IPS-NIHi11 (cell line): ENCODE measurements at regions not wholly inside any gene's neighbourhood (a gene's known extent, or its start where the extent isn't known, plus 50 kb on each side); places are given as distances from the start of the nearest gene placed in this dataset.

Source experiments
- DNase-seq: peaks from one replicate; pipeline ENCODE4 v3.0.0; 2012; ENCODE audit warnings: mixed read lengths, low spot score

DNA sequence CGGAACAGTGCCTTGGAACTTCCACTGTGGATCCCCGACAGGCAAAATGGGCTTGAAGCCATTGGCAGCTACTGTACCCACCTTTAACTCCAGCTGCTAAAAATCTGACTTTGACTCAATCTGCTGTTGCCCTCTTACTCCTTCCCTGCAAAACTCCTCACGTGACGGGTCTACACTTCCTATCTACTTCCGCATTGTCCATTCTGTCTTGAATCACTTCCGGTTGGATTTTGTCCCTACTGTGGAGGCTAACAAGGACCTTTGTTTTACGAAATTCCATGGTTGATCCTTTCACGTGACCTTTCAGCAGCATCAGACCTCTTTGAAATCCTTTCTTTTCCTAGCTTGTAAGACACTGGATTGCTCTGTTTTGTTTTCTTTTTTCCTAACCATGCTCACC lies 268.4 kb downstream of the PRDM2 start:
- no peak for DNase-seq

DNA sequence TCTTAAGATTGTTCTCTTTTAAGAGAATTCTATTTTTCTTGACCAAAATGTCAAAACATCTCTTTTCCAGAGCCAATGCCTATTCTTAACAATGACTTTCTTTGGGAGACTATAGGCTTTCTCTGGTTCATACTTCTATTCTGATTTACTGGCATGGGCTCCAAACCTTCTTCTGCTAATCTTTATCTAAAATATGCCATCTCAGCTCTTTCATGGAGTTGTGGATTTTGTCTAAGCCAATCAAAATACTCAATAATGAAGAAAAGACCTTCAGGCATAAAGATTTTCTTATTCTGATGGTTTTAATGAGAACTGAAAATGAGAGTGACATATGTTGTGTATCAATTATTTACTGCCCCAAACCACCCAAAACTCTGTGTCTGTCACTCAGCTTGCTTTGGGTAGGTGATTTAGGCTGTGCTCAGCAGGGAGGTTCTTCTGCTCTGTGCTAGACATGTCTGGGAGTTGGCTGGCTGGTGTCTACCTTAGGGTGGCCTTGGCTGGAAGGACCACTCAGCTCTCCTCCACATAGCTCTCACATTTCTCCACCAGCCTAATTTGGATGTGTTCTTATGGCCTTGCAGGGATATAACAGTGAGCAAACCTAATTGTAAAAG lies 270.8 kb downstream of the PRDM2 start:
- DNase-seq: no peak

DNA sequence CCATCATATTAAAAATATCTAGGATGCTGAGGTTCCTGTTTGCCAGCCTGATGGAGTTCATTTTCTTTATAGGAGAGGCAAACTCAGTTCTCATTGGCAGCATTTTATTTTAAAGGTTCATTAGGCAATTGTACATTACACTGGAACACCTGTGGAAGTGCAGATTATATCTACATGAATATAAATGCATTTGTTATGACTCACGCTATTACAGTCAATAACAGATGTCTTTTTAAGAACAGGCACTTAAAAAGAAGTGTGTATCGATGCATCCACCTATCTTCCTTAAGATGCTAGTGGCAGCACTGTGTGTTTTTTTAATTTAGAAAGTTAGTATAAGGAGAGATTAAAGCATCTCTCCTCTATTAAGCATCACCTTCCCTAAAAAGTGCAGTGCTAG lies 276.5 kb downstream of the PRDM2 start:
- DNase-seq: no peak

DNA sequence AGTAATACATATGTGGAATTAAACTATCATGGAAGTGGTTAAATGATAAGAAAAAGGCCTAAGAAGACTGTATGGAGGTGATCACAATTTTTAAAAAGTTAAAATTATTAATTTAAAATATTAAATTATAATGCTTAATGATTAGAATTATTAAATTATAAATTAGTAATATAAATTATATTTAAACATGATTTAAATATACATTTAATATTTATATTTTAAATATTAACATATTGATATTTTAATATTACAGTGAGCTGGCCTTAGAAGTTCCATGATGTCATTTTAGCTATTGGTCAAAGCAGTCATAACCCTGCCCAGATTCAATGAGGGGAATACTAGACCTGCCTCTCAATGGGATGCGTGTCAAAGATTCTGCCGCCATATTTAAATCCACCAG lies 281.2 kb downstream of the PRDM2 start:
- DNase-seq: no peak

DNA sequence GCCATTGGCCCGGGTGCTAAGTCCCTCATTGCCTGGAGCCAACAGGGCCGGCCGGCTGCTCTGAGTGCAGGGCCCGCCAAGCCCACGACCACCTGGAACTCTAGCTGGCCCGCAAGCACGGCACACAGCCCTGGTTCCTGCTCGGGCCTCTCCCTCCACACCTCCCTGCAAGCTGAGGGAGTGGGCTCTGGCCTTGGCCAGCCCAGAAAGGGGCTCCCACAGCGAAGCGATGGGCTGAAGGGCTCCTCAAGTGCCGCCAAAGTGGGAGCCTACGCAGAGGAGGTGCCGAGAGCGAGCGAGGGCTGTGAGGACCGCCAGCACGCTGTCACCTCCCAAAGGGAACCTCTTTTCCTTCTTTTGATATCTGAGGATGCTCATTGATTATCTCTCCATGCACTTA lies 283.4 kb downstream of the PRDM2 start:
- no peak for DNase-seq

DNA sequence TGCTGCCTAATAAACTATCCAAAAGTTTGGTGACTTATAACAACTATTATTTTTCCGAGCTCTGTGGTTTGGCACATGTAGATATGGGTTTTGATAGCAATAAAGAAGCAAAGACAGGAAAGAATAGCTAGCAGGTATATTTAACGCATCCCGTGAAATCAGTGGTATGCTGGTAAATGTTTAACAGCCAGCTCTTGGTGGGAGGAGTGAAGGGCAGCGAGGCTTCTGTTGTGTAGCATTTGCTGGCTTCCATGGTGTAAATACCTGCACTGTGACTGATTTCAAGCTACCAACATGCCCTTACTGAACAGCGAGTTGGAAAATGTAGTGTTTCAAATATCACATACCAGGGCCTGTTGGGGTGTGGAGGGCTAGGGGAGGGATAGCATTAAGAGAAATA lies 291.0 kb downstream of the PRDM2 start:
- no peak for DNase-seq

DNA sequence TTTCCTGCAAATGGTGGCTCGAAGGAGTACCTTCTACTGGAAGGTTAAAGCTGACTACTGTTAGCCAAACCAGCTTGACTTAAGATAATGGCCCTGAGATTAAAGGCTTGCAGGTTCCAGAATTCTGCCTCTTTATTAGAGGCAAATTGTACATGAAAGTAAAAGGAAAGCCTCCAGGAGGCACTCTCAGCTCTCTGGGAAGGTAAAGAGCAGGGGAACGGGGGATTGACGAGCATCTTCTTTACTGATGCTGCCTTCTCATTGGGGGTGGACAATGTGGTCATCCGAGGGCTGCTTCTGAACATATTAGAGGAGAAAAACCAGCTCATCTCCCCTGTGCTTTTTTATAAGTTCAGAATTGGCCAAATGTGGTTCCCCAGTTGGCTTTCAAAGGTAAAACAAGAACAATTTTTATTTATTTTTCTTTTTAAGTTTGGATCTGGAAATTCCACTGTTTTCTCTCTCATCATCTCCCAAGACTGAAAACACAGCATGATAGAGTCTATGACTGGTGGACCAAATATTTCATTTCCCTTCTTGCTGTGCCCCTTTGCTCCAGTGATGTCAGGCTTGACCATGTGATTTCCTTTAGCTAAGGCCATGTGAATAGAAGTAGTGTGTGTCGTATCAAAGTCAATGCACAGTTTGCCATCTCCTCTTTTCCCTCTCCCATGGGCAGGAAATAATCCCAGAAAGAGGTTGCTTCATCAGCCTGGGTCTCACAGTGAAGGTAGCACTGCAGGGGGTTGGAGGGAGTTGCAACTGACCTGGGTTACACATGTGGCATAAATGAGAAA lies 292.7 kb downstream of the PRDM2 start:
- peak; percentile 30 for DNase-seq

DNA sequence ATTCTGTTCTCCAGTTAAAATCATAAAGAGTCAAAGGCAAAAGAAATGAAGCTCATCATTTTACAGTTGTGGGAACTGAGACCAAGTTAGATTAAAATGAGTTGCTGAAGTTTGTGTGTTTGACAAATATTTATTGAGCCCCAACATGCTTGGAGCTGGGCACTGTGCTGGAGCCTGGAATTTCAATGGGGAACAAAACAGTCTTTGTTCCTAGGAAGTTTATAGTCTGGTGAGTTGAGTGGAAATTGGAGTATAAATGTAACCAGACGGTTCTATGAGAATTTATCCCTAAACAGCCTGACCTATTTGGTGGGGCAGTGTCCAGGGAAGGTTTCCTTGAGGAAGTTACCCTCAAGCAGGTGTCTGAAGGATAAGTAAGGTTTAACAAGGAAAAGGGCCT lies 294.4 kb downstream of the PRDM2 start:
- DNase-seq: no peak

DNA sequence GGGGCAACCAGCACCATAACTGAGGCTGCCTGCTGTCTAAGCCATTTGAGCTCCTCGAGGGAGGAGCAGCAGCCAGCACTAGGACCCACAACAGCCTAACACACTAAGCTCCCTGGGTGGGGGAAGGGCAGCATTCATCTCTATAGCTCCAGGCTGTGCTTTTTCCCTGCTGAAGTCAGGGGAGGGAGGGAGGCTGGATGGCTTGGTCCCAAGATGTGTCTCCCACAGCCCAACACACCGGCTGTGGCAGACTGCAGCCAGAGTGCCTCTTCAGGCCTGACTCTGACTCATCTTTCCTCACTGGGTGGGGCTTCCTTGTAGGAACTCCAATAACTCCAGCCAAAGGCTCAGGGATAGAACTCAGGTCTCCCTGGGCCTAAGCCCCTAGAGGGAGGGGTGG lies 296.3 kb downstream of the PRDM2 start:
- peak; percentile 26 for DNase-seq

DNA sequence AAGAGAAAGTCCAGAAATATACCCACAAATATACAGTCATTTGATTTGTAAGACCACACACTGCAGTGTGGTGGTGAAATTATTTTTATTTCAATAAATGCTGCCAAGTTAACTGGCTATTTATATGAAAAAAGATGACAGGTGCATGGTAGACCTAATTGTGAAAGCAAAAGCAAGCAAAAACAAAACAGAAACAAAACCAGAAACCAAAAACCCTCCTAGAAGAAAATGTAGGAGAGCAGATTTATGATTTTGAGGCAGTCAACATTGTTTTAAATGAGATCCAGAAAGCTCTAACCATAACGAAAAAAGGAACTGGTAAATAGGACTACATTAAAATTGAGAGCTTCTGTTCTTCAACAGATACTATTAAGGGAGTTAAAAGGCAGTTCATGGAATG lies 303.6 kb downstream of the PRDM2 start:
- DNase-seq: no peak

DNA sequence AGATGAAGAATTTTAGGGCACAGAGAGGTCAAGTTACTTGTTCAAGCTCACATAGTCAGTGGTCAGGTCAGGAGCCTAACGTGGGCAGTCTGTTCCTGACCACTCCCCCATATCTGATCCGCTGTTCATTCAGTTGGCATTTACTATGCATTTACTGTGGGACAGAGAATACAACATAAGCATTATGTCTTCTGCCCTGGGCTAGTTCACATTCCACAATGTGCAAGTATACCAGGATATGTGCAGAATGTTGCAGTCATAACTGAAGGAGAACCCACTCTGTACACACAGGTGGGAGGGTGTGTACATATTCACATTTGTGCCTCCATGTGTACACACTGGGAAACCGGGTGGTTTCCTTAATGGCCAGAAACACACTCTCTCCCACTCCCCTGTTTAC lies 309.6 kb downstream of the PRDM2 start:
- DNase-seq: no peak

DNA sequence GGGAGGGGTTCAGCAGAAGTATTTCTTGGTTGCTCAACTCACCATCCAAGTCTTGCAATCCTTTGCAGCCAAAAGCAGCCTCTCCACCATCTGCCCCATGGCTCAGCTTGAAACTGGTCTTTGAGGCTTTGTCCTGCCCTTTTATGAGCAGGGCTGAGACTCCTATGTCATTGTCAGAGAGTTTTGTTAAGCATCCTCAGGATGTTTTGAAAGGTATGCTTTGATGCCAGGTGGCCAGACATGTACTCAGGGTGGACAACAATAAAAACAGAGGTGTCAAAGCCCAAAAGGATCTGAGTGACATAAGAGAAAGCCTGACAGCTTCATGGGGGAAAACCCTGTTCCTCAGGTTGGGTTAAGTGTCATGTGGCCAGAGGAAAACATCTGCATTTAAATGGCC lies 310.5 kb downstream of the PRDM2 start:
- no peak for DNase-seq

DNA sequence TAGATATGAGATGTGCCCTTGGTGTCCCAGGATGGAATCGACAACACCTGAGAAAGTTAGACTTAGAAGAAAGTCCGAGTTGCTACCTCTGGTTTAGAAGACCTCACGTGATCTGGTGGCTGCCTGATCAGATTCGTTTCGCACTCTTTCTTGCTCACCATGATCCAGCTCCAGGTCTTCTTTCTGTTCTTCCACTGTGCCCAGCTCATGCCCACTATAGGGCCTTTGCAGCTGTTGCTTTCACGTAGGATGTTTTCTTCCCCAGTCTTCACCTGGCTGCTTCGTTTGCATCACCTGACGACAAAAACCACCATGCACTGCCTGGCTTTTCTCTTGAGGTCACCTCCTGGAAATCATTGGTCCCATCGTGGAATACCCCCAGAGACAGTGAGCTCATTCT lies 311.1 kb downstream of the PRDM2 start:
- DNase-seq: no peak

DNA sequence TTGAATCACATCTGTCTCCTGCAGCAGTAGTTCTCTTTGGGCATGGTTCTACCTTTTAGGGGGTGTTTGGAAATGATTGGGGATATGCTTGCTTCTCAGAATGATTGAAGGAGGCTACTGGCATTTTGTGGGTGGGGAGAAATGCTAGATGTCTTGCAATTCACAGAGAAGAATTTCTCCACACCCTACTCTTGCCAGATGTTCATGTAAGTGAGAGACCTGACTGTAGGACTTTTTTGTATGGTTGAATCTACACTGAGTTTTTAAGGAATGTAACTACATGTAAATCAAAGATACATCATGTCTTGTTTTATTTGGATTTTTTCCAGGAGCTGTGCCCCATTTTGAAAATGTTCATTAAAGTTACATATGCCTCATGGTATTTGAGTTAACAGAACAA lies 311.9 kb downstream of the PRDM2 start:
- no peak for DNase-seq

DNA sequence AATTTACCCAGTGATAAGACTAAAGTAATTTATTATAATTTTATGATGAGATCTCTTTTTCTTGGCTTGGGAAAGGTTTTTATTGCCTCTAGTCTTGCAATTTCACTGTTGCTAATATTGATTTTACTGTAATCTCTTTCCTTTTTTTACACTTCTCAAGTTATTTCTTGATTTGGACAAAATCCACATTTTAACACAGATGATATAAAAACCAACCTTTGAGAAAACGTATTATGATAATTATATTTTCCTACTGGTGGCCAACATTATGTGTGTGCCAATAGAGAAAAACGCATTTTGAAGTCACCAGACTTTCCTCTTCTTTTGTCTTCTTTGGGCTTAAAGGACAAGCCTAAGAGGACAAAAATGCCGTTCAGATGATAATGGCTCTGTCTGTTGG lies 314.9 kb downstream of the PRDM2 start:
- no peak for DNase-seq

DNA sequence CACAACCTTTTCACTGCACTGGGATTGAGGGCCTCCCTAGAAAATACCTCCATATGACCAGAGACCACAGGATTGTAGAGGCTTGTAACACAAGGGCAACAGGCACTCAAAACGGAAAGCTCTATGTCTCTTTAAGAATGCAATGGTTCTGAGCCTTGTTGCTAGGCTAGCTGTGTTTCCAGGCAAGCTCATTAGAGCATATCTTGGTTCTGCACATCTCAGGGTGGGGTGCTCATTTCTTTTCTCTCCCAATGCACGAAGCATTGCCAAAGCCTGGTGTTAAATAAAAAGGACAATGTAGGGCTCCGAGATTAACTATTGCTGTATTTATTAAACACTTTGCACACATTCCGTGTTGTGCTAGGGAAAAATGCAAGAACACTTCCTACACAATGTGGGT lies 315.9 kb downstream of the PRDM2 start:
- no peak for DNase-seq

DNA sequence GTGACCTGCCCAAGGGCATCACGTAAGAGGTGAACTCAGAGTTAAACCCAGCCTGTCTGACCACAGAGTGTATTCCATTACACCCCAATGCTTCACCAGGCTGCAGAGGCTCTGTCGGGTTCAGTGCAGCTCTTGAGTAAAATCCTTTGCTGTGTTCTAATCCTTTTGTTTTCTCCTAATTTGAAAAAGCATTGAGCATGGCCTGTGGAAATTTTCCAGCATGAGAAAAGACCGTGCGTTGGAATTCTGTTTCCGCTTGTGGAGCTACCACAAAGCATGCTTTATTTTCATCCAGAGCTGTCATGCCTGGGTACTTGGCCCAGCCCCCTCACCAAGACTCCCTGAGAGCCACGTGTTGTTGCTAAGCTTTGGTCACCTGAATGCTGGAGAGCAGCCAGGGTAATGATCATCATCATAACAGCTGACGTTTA lies 317.6 kb downstream of the PRDM2 start:
- DNase-seq: no peak

DNA sequence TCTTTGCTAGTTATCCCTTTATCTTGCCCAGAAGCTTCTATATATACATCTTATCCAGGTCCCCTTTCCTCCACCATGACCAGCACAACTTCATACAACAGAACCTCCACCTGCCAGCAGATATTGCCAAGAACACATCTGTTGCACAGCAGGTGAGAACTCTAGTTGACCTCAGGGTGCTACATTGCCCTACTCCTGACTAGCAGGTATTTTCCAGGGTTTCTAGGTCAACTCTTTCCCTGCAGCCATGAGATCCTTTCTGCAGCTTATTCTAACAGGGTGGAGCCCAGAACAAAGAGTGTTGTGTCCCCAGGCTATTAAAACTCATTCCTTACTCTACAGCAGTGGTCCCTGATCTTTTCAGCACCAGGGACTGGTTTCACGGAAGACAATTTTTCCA lies 319.5 kb downstream of the PRDM2 start:
- no peak for DNase-seq

DNA sequence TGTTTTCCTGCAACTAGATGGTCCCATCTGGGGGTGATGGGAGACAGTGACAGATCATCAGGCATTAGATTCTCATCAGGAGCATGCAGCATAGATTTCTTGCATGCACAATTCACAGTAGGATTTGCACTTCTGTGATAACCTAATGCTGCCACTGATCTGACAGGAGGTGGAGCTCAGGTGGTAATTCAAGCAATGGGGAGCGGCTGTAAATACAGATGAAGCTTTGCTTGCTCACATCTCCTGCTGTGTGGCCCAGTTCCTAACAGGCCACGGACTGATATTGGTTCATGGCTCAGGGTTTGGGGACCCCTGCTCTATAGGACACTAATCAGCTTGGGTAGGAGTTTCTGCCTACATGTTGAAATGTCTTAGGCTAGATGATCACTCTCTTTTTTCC lies 320.0 kb downstream of the PRDM2 start:
- DNase-seq: no peak

DNA sequence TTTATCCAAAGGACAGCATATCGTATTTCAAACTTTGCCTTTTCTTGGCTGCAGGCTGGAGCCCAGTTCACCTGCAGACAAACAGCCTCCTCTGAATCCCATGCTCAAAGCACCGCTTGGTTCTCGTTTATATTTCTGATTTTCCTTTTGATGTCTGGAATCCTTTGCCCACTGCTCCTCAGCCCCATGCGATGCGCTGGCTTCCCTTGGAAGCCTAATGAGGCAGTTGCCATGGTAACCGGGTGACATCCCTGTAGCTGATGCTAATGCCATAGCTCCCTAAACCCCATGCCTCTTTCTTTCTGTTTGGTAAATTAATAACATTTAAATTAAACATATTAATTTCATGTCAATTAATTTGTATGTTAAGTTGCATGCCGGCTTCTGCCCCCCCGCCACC lies 327.1 kb downstream of the PRDM2 start:
- DNase-seq: peak; percentile 18

DNA sequence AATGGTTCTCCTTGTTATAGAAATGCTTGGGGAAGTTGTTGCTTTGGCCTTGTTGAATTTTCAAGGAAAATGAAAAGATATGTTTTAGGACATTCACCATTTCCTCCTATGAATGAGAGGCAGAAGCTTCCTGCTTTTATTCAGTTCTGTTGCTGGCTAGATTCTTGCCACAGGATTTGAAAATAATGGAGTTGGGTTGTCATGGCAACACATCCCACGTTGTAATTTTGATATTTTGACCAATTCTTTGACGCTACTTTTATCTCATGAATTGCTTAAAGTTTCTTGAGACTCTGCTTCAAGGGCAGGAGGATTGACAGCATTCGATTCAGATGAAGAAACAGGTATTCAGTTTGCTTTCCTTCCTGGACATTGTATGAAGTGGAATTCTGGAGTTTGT lies 331.5 kb downstream of the PRDM2 start:
- DNase-seq: no peak

DNA sequence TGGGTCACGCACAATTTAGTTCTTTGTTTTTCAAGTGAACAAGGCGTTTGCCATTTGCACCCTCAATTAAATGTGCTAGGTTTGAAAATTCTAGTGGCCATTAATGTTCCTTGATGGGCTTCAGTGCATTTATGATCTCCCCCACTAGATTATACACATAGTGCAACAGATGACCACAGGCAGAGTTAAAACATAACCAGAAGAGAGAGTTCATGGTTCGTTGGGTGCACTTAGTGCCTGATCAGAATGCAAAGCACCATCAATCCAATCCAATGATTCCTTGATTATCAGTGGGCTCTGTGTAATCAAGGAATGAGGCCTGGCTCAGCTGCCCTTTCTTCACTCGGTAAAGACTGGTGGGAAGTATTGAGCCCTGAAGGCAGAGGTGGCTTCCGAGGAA lies 334.5 kb downstream of the PRDM2 start:
- DNase-seq: no peak

DNA sequence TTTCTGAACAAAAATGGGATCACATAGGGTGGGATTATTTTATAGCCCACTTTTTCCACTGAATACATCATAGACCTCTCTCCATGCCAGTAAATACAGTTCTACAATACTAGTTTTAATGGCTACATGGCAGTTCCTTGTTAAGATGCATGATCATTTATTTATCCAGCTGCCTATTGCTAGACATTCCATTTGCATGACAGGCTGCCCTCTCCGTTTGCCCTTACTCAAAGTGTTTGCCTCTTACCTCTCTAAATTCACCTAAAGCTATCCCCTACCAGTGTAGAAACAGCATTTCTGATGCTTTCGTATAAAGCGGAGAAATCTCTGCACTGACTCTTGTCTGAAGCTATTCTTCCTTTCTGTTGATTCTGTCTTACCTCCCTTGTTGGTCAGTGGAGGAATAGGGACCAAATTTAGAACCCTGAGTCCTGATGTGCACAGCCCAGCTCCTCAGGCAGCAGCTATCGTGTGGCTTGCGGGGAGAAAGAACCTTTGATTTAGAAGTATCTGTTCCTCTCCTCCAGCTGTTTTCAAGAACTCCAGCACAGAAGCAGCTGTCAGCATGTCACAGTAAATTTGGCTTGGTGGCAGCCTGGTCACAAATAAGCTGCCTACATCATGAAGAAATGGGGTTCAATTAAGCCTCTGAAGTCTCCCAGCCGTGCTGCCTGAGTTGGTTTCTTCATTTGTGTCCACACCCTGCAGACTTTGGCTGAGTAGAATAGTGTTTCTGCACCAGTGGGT lies 337.3 kb downstream of the PRDM2 start:
- no peak for DNase-seq
